Upper lobe of left lung (tissue), 6 donors: ENCODE measurements at regions not wholly inside any gene's neighbourhood (a gene's known extent, or its start where the extent isn't known, plus 50 kb on each side); places are given as distances from the start of the nearest gene placed in this dataset.

Source experiments
- ATAC-seq, 2 donors: fragments of 200-7000 bp; cut with Tn5 transposase; one replicate each; pipeline ENCODE4 v1.9.1; 2022; ENCODE audit warnings: mild to moderate bottlenecking in 2 of 2, moderate library complexity in 2 of 2; ENCODE audit not compliant: low FRiP score in 2 of 2
- DNase-seq, 2 donors: peaks; one replicate each; pipeline ENCODE4 v3.0.0-alpha.2; 2019 to 2020
- H3K27ac ChIP-seq, 4 donors: fragments of 200-600 bp; sonication (generic); one replicate each; pipeline ENCODE4 v1.5.1; 2016 to 2019
- H3K27me3 ChIP-seq, 4 donors: fragments of 200-600 bp; sonication (generic); one replicate each; pipeline ENCODE4 v1.5.1; 2017 to 2019
- H3K36me3 ChIP-seq, 4 donors: fragments of 200-600 bp; sonication (generic); one replicate each; pipeline ENCODE4 v1.5.1; 2016 to 2019
- H3K4me1 ChIP-seq, 4 donors: fragments of 200-600 bp; sonication (generic); one replicate each; pipeline ENCODE4 v1.5.1; 2018 to 2019
- H3K4me3 ChIP-seq, 4 donors: fragments of 200-600 bp; sonication (generic); one replicate each; pipeline ENCODE4 v1.5.1; 2017 to 2019; ENCODE audit warnings: mild to moderate bottlenecking in 2 of 4, moderate library complexity in 1 of 4
- H3K9me3 ChIP-seq, 4 donors: fragments of 200-600 bp; sonication (generic); one replicate each; pipeline ENCODE4 v1.5.1; 2018 to 2019
- EP300 ChIP-seq, 4 donors: sonication (generic); formaldehyde crosslinking; IDR thresholded peaks; one replicate each; pipeline ENCODE4 v1.5.1; 2017; ENCODE audit warnings: antibody characterized with exemption in 4 of 4, control low read depth in 2 of 4
- POLR2A ChIP-seq, 4 donors: fragments of 450-650 bp; IDR thresholded peaks; one replicate each; pipeline ENCODE4 v1.5.1; 2016 to 2017; ENCODE audit warnings: antibody characterized with exemption in 4 of 4, mild to moderate bottlenecking in 2 of 4
- POLR2AphosphoS5 ChIP-seq, 2 donors: sonication (generic); formaldehyde crosslinking; IDR thresholded peaks; one replicate each; pipeline ENCODE4 v1.5.1; 2017; ENCODE audit warnings: antibody characterized with exemption in 2 of 2
- WGBS, 2 donors: methylation state at CpG; one replicate each; pipeline ENCODE4 v1.1.5; 2017 to 2018; 5-methylcytosine and 5-hydroxymethylcytosine counted together
- TF ChIP-seq, protein P1 (sequence below), 6 experiments: fragments of 450-650 bp in 4 of 6; fragments of 200-600 bp in 2 of 6; sonication (generic) in 2 of 6; IDR thresholded peaks; one replicate each; pipeline ENCODE4 v1.5.1; 2016 to 2019; ENCODE audit warnings: antibody characterized with exemption in 6 of 6
- donor health status: DM: no; HTN: no; CAD: no; lungs with moderate emphysema.
- donor health status: DM: no; HTN: yes; CAD: no; lungs with severe emphysema.

- Histone ChIP-seq H3K4me1 (no peaks in the 10 kb centered on the region), H3K36me3 (no peaks in the 10 kb centered on the region), H3K27me3 (no peaks in the 10 kb centered on the region), H3K4me3 (no peak overlapping the region), H3K9me3 (no peaks in the 10 kb centered on the region), H3K27ac (no peak overlapping the region)
- WGBS, 2 donors: 100% methylated on average over 1 of the region's 1 CpG
- TF ChIP-seq, protein P1, sequence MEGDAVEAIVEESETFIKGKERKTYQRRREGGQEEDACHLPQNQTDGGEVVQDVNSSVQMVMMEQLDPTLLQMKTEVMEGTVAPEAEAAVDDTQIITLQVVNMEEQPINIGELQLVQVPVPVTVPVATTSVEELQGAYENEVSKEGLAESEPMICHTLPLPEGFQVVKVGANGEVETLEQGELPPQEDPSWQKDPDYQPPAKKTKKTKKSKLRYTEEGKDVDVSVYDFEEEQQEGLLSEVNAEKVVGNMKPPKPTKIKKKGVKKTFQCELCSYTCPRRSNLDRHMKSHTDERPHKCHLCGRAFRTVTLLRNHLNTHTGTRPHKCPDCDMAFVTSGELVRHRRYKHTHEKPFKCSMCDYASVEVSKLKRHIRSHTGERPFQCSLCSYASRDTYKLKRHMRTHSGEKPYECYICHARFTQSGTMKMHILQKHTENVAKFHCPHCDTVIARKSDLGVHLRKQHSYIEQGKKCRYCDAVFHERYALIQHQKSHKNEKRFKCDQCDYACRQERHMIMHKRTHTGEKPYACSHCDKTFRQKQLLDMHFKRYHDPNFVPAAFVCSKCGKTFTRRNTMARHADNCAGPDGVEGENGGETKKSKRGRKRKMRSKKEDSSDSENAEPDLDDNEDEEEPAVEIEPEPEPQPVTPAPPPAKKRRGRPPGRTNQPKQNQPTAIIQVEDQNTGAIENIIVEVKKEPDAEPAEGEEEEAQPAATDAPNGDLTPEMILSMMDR (IDR thresholded peaks at IDR 0.05): no peak
- no peak for ATAC-seq
- DNase-seq: no peak
Measured at GRCh38 chr10:34008656-34009055, 674.2 kb upstream of the NRP1 start.

- no peaks in the 10 kb centered on the region for H3K36me3 ChIP-seq
- no peak for DNase-seq
- no peaks in the 10 kb centered on the region for H3K27me3 ChIP-seq
- no peak for ATAC-seq
- H3K27ac ChIP-seq: no peak overlapping the region
- no peaks in the 10 kb centered on the region for H3K4me1 ChIP-seq
- H3K4me3 ChIP-seq: no peak overlapping the region
- no peaks in the 10 kb centered on the region for H3K9me3 ChIP-seq
- 67 to 70% methylated on average over 5 of the region's 5 CpGs for WGBS, 2 donors
- TF ChIP-seq POLR2AphosphoS5 (IDR thresholded peaks at IDR 0.05) (no peak), EP300 (IDR thresholded peaks at IDR 0.05) (no peak), POLR2A (IDR thresholded peaks at IDR 0.05) (no peak)
- TF ChIP-seq, protein P1 (IDR thresholded peaks at IDR 0.05): no peak
Measured at GRCh38 chr10:34006471-34006870, 672.0 kb upstream of the NRP1 start.

DNA sequence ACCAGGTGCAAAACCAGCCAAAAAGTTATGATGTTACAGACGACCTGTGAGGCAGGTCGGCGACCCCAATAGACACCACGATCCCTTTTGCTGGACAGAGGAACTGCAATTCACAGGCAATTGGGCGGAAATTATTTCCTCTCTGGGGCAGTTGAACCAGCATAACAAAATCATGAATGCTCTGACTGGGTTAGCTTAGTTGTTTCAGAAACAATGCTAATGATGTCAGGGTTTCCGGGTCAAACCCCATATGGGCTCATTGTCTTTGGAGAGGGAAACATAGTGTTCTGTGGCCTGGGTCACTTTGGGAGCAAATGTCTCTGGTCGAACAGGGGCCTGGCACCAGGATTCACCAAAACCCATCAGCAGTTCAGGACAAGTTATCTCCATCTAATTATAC, 669.1 kb upstream of the NRP1 start:
- DNase-seq: no peak
- no peak for ATAC-seq
- H3K27me3 ChIP-seq: no peaks in the 10 kb centered on the region
- H3K9me3 ChIP-seq: no peaks in the 10 kb centered on the region
- no peak for TF ChIP-seq POLR2A (IDR thresholded peaks at IDR 0.05)
- TF ChIP-seq POLR2AphosphoS5 (IDR thresholded peaks at IDR 0.05): no peak
- no peak for TF ChIP-seq EP300 (IDR thresholded peaks at IDR 0.05)
- TF ChIP-seq, protein P1 (IDR thresholded peaks at IDR 0.05): no peak
- H3K4me1 ChIP-seq: no peaks in the 10 kb centered on the region
- H3K36me3 ChIP-seq: no peaks in the 10 kb centered on the region
- no peak overlapping the region for H3K4me3 ChIP-seq
- no peak overlapping the region for H3K27ac ChIP-seq
- 80 to 85% methylated on average over 7 of the region's 7 CpGs for WGBS, 2 donors

- H3K27ac ChIP-seq: no peak overlapping the region
- TF ChIP-seq, protein P1 (IDR thresholded peaks at IDR 0.05): no peak
- TF ChIP-seq POLR2AphosphoS5 (IDR thresholded peaks at IDR 0.05): no peak
- TF ChIP-seq POLR2A (IDR thresholded peaks at IDR 0.05): no peak
- no peak for TF ChIP-seq EP300 (IDR thresholded peaks at IDR 0.05)
- ATAC-seq (no peak), DNase-seq (no peak)
- no peaks in the 10 kb centered on the region for H3K4me1 ChIP-seq
- 75 to 91% methylated on average over 3 of the region's 3 CpGs for WGBS, 2 donors
- H3K4me3 ChIP-seq: no peak overlapping the region
- no peaks in the 10 kb centered on the region for H3K27me3 ChIP-seq
- H3K9me3 ChIP-seq: no peaks in the 10 kb centered on the region
- no peaks in the 10 kb centered on the region for H3K36me3 ChIP-seq
Measured at GRCh38 chr10:34002896-34003295, 668.4 kb upstream of the NRP1 start.

GRCh38 chr10:34001831-34002230, 667.4 kb upstream of the NRP1 start:
- WGBS, 2 donors: 91 to 92% methylated on average over 5 of the region's 5 CpGs
- DNase-seq: no peak
- no peaks in the 10 kb centered on the region for H3K27me3 ChIP-seq
- no peaks in the 10 kb centered on the region for H3K9me3 ChIP-seq
- H3K27ac ChIP-seq: no peak overlapping the region
- no peak for ATAC-seq
- TF ChIP-seq, protein P1 (IDR thresholded peaks at IDR 0.05): no peak
- TF ChIP-seq POLR2A (IDR thresholded peaks at IDR 0.05) (no peak), POLR2AphosphoS5 (IDR thresholded peaks at IDR 0.05) (no peak), EP300 (IDR thresholded peaks at IDR 0.05) (no peak)
- no peak overlapping the region for H3K4me3 ChIP-seq
- no peaks in the 10 kb centered on the region for H3K36me3 ChIP-seq
- no peaks in the 10 kb centered on the region for H3K4me1 ChIP-seq
